ENCODE measurements at regions not wholly inside any gene's neighbourhood (a gene's known extent, or its start where the extent isn't known, plus 50 kb on each side); places are given as distances from the start of the nearest gene placed in this dataset.
"Not testable (repeated sequence)": the region's sequence is repeated elsewhere in the genome, so short reads cannot be mapped to it uniquely, and the experiment has no call there.

GRCh38 chr4:116272336-116272735 is 813.0 kb downstream of the TRAM1L1 start:
- DNase-seq = no peak

- peak; percentile 59 for DNase-seq
These were observed 824.4 kb downstream of the TRAM1L1 start for GRCh38 chr4:116260931-116261330.

- no peak for DNase-seq
These were observed 840.6 kb downstream of the TRAM1L1 start for GRCh38 chr4:116244771-116245170.

- DNase-seq = no peak
These were observed 841.9 kb downstream of the TRAM1L1 start for GRCh38 chr4:116243431-116243830.

- no peak for DNase-seq
These were observed 851.4 kb downstream of the TRAM1L1 start for GRCh38 chr4:116233971-116234370.

- DNase-seq = not testable (repeated sequence)
These were observed 853.4 kb downstream of the TRAM1L1 start for GRCh38 chr4:116231999-116232398.

GRCh38 chr4:116229420-116229819 is 856.0 kb downstream of the TRAM1L1 start:
- no peak for DNase-seq

GRCh38 chr4:116223040-116223732 is 862.2 kb downstream of the TRAM1L1 start:
- DNase-seq = no peak

- no peak for DNase-seq
These were observed 867.6 kb downstream of the TRAM1L1 start for GRCh38 chr4:116217781-116218180.

GRCh38 chr4:116215622-116216021 is 869.8 kb downstream of the TRAM1L1 start:
- no peak for DNase-seq

- DNase-seq = no peak
These were observed 882.9 kb downstream of the TRAM1L1 start for GRCh38 chr4:116202524-116202923.

GRCh38 chr4:116197317-116197809 is 888.0 kb downstream of the TRAM1L1 start:
- DNase-seq = no peak

- no peak for DNase-seq
These were observed 902.1 kb downstream of the TRAM1L1 start for GRCh38 chr4:116183241-116183640.

GRCh38 chr4:116180157-116180601 is 905.2 kb downstream of the TRAM1L1 start:
- DNase-seq = no peak

GRCh38 chr4:116151371-116151770 is 934.0 kb downstream of the TRAM1L1 start:
- not testable (repeated sequence) for DNase-seq

GRCh38 chr4:116150152-116150551 is 935.2 kb downstream of the TRAM1L1 start:
- DNase-seq = no peak

- no peak for DNase-seq
These were observed 942.2 kb downstream of the TRAM1L1 start for GRCh38 chr4:116143198-116143597.

GRCh38 chr4:116132946-116133345 is 952.4 kb downstream of the TRAM1L1 start:
- no peak for DNase-seq

- DNase-seq = no peak
These were observed 958.6 kb downstream of the TRAM1L1 start for GRCh38 chr4:116126794-116127193.

- DNase-seq = no peak
These were observed 963.3 kb downstream of the TRAM1L1 start for GRCh38 chr4:116122124-116122523.

- DNase-seq = no peak
These were observed 967.2 kb downstream of the TRAM1L1 start for GRCh38 chr4:116118221-116118620.

- not testable (repeated sequence) for DNase-seq
These were observed 972.5 kb downstream of the TRAM1L1 start for GRCh38 chr4:116112861-116113260.

GRCh38 chr4:116110713-116111112 is 974.7 kb downstream of the TRAM1L1 start:
- no peak for DNase-seq

- no peak for DNase-seq
These were observed 976.8 kb downstream of the TRAM1L1 start for GRCh38 chr4:116108606-116109005.

GRCh38 chr4:116101321-116101720 is 984.1 kb downstream of the TRAM1L1 start:
- DNase-seq = no peak

Measured in GF-D8 (cell line).